ENCODE measurements at regions not wholly inside any gene's neighbourhood (a gene's known extent, or its start where the extent isn't known, plus 50 kb on each side); places are given as distances from the start of the nearest gene placed in this dataset.

DNA sequence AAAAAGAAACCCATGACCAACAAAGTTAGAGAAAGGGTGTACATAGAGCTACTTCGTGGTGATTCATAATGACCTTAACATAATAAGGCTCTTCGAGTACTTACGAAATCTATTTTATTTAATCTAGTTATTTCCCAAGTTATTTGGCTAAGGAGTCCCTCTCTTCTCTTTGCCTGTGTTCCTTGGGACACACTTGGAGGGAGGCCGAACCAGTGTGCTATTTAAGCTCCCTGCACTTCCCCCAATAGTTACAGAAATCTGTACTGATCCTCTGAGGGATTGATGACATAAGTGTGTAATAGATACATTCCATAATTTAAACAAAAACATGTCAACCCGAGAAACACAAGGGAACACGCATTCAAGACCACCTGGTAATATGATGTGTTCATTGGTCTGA, 351.1 kb downstream of the GATA3 start:
- in situ Hi-C loops (cut with MboI): no loop called here
- no peaks in the 10 kb centered on the region for H3K79me2 ChIP-seq (ENCODE audit: control insufficient read depth, insufficient read depth, low read length)
- no peak overlapping the region for H3K4me3 ChIP-seq
- POLR2A ChIA-PET: no interaction called here
- no peak for DNase-seq (ENCODE audit: low read depth, low spot score)
- H3K27me3 ChIP-seq (replicated peaks in 1 of 2; ENCODE audit: control insufficient read depth in 2 of 2, insufficient read depth in 2 of 2, low read length in 1 of 2): no peaks in the 10 kb centered on the region
- TF ChIP-seq STAT3 (IDR thresholded peaks at IDR 0.05; ENCODE audit: low read depth, low read length): no peak
- TF ChIP-seq IKZF1 (conservative IDR thresholded peaks at IDR 0.05): no peak
- no peak for TF ChIP-seq SREBF2 (IDR thresholded peaks at IDR 0.05; ENCODE audit: low read length)
- TF ChIP-seq BMI1 (IDR thresholded peaks at IDR 0.05; ENCODE audit: borderline replicate concordance): no peak
- TF ChIP-seq, protein P1, sequence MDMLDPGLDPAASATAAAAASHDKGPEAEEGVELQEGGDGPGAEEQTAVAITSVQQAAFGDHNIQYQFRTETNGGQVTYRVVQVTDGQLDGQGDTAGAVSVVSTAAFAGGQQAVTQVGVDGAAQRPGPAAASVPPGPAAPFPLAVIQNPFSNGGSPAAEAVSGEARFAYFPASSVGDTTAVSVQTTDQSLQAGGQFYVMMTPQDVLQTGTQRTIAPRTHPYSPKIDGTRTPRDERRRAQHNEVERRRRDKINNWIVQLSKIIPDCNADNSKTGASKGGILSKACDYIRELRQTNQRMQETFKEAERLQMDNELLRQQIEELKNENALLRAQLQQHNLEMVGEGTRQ (IDR thresholded peaks at IDR 0.05; ENCODE audit: borderline replicate concordance, low read depth, low read length): no peak
- TF ChIP-seq, protein P2, sequence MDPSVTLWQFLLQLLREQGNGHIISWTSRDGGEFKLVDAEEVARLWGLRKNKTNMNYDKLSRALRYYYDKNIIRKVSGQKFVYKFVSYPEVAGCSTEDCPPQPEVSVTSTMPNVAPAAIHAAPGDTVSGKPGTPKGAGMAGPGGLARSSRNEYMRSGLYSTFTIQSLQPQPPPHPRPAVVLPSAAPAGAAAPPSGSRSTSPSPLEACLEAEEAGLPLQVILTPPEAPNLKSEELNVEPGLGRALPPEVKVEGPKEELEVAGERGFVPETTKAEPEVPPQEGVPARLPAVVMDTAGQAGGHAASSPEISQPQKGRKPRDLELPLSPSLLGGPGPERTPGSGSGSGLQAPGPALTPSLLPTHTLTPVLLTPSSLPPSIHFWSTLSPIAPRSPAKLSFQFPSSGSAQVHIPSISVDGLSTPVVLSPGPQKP (IDR thresholded peaks at IDR 0.05; ENCODE audit: low read depth, low read length): no peak
- TF ChIP-seq ZNF274 (IDR thresholded peaks at IDR 0.05; ENCODE audit: insufficient read depth, insufficient read length): no peak
- TF ChIP-seq ZNF217 (IDR thresholded peaks at IDR 0.05): no peak
- TF ChIP-seq SIX5 (IDR thresholded peaks at IDR 0.05; ENCODE audit: low read depth, low read length, severe bottlenecking): no peak
- no peak for TF ChIP-seq YY1 (IDR thresholded peaks at IDR 0.05; ENCODE audit: low read depth, low read length)
- no peaks in the 10 kb centered on the region for H4K20me1 ChIP-seq (ENCODE audit: control insufficient read depth, insufficient read depth)
- intact Hi-C loops (cut with micrococcal nuclease; ENCODE audit: unreplicated experiment): no loop called here
- CTCF ChIA-PET: no interaction called here
- no peaks in the 10 kb centered on the region for H3K36me3 ChIP-seq (ENCODE audit: control insufficient read depth in 2 of 2, insufficient read depth in 2 of 2, low read length in 1 of 2)
- H3K9me3 ChIP-seq (replicated peaks; ENCODE audit: control insufficient read depth, insufficient read depth, low read length): no peaks in the 10 kb centered on the region
- H3K27ac ChIP-seq (ENCODE audit: control insufficient read depth, insufficient read depth): no peak overlapping the region
- 17% methylated on average over 6 of the region's 6 CpGs for WGBS (ENCODE audit: insufficient coverage, insufficient replicate concordance, low lambda C conversion rate, missing lambda C conversion rate)
- no peak for FAIRE-seq
- H3K4me2 ChIP-seq (ENCODE audit: control insufficient read depth, insufficient read depth): no peak overlapping the region
- BruUV-seq (replicated peaks): no TSS peak
- H3K9ac ChIP-seq (ENCODE audit: control insufficient read depth, insufficient read depth, low read length): no peak overlapping the region
- H3K4me1 ChIP-seq (ENCODE audit: control insufficient read depth, insufficient read depth, low read length): peaks cover 4% of the 10 kb centered on the region
- RAD21 ChIA-PET (ENCODE audit: unreplicated experiment): no interaction called here
- SMC1A ChIA-PET (ENCODE audit: uncharacterized antibody, unreplicated experiment): no interaction called here
- no peak overlapping the region for H2AFZ ChIP-seq (ENCODE audit: control insufficient read depth, low read depth, low read length)
- no peak for ATAC-seq
